ENCODE measurements at regions not wholly inside any gene's neighbourhood (a gene's known extent, or its start where the extent isn't known, plus 50 kb on each side); places are given as distances from the start of the nearest gene placed in this dataset.

DNA sequence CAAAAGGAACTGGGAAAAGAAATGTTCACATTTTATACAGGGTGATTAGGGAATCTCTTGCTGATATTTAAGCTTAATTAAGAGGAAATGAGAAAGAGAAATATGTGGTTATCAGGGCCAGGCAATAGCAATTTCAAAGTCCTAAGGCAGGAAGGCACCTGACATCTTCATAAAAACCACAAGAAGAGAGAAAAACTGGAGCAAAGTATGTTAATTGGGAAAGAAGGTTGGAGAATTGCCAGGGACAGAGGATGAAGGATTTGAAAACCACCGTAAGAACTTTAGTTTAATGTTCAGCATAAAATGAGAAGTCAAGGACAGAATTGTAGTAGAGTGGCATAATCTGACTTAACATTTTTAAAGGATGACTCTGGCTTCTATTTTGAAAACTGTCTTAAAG lies 691.8 kb upstream of the NRXN1 start:
- FAIRE-seq (no peak), DNase-seq (ENCODE audit: extremely low spot score, insufficient read length, low read depth) (no peak)

DNA sequence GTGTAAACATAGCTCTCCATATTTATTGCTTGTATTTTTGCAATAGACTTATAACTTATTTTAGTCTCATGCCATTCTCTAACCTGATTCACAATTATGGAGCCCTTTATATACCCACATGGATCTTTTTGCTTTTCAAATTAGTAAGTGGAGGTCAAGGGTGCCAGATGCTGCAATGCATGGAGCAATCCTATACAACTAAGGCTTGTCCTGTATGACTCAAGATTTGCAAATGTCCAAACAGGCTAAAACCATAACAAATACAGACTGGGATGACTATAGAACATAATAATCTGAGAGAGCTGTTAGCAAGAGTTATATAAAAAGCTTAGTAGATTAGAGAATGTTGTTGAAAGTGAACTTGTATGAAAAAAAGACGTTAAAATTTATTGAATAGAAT lies 690.4 kb upstream of the NRXN1 start:
- FAIRE-seq = no peak
- DNase-seq (ENCODE audit: extremely low spot score, insufficient read length, low read depth) = no peak

DNA sequence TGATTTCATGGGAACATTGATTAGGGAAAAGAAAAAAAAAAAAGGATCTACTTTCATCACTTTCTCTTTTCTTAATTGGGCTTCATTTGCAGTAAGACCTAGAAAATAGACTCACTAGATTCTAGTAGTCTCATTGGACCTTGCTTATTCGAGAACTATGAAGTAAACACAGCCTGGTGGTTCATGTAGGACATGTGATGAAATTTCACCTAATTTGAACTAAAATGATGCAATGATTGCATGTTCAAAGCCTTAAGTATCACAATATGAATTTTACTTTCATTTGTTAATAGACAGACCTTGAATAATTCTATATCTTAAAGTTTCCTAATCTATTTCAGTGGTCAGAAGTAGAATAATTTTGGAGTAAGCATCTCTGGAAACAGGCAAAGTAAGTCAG lies 688.9 kb upstream of the NRXN1 start:
- no peak for FAIRE-seq
- DNase-seq (ENCODE audit: extremely low spot score, insufficient read length, low read depth) = no peak

DNA sequence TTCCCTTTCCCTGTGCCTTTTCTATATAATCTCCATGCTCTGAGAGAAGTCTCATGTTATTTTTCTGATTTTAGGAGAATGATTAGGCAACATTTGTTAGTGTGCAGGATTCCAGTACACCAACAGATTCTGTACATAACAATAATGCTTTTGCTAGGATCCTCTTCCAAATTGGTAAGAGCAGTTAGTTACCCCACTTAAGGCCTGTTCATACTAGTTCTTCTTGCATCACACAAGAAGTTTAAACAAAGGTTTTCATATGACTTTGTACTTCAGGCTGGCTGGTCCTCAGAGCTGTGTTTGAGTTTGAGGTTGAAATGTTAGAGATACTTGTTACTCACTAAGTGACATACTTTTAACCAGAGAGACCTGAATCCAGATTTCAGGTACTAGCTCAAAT lies 686.9 kb upstream of the NRXN1 start:
- DNase-seq (ENCODE audit: extremely low spot score, insufficient read length, low read depth) = no peak
- no peak for FAIRE-seq

DNA sequence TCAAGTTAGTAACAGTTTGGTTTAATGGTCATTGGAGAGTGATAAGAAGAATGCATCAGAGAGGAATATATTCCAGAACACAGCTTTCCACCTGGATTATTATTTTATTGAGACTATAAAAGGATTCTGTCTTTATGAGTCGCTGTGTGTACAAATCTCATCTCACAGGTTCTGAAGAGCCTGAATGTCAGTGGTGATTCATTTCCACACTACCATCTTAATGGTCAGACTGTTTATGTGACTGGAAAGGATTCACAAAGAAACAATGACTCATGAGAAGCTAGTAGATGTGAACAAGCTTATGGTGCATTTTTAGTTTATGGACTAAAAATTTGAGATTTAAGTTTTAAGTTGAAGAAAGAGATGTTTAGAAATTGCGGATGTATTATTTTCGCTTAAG lies 685.4 kb upstream of the NRXN1 start:
- FAIRE-seq (no peak), DNase-seq (ENCODE audit: extremely low spot score, insufficient read length, low read depth) (no peak)

DNA sequence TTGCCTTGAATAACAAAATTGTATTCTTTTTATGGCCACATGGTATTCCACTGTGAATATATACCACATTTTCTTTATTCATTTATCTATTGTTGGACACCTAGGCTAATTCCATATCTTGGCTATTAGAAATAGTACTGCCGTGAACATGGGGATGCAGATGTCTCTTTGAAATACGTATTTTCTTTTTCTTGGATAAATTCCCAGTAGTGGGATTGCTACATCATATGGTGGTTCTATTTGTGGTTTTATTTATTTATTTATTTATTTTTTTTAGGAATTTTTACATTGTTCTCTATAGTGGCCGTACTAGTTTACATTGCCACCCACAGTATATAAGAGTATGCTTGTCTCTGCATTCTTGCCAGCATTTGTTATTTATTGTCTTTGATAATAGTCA lies 679.8 kb upstream of the NRXN1 start:
- FAIRE-seq = no peak

DNA sequence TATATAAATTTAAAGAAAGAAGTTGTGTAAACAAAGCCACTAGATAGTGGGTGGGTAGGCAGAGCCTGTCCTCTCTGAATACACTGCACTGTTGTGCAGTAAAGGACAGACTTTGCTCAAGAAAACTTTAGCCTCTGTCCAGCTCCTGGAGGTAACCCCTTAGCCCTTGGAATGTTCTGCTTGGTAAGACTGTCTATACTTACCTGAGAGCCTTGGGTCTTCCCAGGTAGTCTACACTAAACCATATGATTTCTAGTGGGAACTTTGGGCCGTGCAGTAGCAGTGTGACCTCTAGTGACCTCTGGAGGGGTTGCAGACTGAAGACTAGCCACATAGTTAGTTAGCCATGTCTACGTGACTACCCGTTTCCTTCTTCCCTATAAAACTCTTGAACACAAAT lies 678.3 kb upstream of the NRXN1 start:
- FAIRE-seq = no peak
- no peak for DNase-seq (ENCODE audit: extremely low spot score, insufficient read length, low read depth)

More for the DNA sequence above, 679.8 kb upstream of the NRXN1 start:
- DNase-seq (ENCODE audit: extremely low spot score, insufficient read length, low read depth) = no peak

DNA sequence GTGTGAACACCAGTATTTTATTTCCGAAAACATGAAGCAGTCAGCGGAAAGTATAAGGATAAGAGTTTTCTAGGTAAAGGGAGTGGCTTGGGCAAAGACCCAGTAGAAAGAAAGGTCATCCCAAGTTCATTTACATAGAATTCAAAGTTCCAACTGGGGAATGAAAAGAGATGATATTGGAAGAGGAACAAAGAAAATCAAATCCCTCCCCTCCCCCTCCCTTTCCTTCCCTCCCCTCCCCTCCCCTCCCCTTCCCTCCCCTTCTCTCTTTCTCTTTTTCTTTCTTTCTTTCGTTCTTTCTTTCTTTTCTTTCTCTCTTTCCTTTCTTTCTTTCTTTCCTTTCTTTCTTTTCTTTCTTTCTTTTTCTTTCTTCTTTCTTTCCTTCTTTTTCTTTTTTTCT lies 675.7 kb upstream of the NRXN1 start:
- DNase-seq (ENCODE audit: extremely low spot score, insufficient read length, low read depth) (no peak), FAIRE-seq (no peak)

DNA sequence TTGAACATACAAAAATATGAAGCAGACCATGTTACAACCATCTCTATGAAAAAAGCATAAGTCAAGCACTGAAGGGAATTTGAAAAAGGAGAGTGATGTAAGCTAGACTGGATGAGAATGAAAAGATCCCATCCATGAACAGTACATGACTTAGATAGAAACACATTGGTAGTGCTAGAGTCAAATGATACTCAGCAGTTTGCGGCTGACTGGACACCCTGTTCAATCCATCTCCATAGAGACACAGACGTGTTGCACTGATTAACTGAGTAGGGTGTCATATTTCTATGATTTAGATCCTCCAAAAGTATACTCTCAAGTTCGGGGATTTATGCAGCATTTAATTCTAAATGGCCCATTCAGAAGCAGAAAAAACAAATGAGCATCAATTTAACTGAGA lies 674.3 kb upstream of the NRXN1 start:
- no peak for FAIRE-seq
- no peak for DNase-seq (ENCODE audit: extremely low spot score, insufficient read length, low read depth)

DNA sequence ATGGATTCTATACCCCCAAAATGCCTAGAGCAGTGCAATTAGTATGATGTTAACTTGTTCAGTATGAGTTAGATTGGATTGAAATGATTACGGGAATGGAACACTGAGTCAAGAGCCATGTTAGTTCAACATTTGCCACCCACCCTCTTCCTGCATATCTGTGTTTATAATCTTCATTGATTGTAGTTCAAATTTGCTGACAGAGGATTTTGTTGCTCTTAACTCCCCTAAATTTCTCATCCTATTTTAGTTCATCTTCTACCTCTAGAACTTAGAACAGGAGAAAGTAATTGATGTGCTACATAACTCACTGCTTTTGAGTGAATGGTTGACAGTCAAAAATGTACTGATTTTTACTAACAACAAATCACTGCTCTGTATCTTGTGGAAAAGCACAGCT lies 673.5 kb upstream of the NRXN1 start:
- FAIRE-seq = no peak
- no peak for DNase-seq (ENCODE audit: extremely low spot score, insufficient read length, low read depth)

DNA sequence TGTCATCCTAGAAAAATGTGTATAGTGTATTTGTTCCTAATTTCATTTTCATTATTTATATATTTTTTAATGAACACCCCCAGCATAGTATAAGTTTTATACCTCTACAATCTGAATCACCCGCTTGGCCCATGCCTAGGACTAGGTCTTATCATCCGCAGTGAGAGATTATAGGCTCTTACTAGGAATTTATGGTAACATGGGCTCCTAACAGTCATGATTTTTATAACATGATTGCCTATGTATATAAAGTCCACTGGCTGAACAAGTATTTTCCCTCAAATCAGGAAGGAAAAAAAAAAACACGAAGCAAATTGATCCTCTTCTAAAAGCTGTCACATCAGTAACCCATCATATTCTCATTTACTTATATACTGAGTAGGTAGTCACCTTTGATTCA lies 666.1 kb upstream of the NRXN1 start:
- no peak for DNase-seq (ENCODE audit: extremely low spot score, insufficient read length, low read depth)
- no peak for FAIRE-seq

DNA sequence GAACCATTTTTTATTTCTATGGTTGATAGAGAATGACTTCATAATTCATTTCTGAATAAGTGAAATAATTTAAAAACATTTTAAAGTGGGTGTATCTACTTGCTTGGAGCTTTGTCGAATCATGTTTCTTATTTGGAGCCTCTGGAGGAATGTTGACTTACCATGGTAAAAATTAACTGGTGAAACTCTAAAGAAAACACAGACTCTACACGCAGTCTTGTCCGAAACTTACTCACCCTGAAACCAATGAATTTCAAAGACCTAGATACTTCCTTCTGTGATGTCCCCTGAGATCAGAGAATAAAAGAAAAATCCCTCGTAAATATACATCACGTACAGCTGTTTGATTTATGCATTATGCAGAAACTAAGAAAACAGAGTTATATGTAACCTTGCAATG lies 665.2 kb upstream of the NRXN1 start:
- DNase-seq (ENCODE audit: extremely low spot score, insufficient read length, low read depth) = no peak
- no peak for FAIRE-seq

DNA sequence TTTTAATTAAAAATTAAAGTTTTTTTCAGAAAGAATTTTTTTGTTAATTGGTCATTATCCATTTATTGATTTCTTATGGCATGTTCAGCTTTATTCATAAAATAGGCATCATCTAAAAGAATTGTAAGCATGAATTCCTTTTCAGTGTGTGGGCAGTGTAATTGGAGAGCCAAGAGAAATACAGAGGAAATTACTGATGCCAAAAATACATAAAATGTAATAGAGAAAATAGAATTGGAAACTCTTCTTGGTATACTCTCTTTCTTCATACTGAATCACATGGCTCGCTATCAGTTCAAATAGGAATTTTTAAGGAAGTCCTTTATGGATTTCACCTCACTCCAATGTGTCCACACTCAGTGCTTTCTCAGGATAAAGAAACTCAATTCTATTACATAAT lies 663.6 kb upstream of the NRXN1 start:
- FAIRE-seq (no peak), DNase-seq (ENCODE audit: extremely low spot score, insufficient read length, low read depth) (no peak)

DNA sequence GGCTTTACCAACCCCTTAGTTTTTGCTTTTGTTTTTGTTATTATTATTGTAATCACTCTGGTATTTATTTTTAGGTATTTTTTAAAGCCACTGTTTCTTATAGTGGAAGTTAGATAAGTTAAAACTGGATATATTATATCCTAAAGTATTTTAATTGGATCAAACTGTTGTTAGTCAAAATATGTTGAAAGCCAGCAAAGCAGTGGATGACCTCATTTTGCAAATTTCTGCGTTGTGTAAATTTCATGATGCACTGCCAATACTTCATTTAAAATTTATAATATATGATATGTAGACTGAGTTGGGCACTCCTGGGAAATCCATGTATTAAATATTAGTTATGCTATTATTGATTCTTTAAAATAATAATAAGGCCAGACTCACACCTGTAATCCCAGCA lies 661.7 kb upstream of the NRXN1 start:
- FAIRE-seq (no peak), DNase-seq (ENCODE audit: extremely low spot score, insufficient read length, low read depth) (no peak)

DNA sequence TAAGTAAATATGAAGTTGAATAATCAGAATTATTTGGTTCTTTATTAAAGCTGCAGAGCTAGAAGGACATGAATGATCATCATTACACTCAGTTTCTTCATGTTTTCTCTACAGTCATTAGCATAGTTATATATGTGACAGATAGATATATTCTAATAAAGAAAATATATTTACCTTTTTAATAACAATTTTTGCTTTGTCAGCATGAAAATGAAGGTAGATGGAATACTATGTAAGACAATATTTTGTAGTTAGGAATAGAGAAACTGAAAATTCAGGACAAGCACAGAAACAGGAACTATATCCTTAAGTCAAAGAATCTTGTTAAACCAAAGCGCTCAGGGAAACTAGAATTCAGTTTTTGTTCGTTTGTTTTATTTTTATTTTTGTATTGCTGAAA lies 649.9 kb upstream of the NRXN1 start:
- no peak for FAIRE-seq

DNA sequence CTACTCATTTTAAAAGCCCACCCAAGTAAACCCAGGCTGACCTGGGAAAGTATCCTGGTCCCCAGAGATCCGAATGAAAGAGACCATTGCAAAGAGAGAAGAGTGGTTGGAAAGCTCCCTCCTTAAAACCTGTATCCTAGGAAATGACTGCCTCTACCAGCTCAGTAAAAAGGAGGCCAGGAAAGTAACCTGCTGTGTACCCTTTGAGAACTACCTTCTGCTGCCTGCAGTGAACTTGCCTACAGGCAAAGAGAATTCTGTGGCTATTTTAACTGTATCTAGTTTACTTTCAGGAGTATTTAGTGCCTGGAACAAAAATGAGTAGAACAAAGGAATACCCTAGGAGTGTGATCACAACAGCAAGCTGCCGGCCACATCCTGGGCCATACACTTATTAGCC lies 641.7 kb upstream of the NRXN1 start:
- no peak for FAIRE-seq

More for the DNA sequence above, 649.9 kb upstream of the NRXN1 start:
- no peak for DNase-seq (ENCODE audit: extremely low spot score, insufficient read length, low read depth)

DNA sequence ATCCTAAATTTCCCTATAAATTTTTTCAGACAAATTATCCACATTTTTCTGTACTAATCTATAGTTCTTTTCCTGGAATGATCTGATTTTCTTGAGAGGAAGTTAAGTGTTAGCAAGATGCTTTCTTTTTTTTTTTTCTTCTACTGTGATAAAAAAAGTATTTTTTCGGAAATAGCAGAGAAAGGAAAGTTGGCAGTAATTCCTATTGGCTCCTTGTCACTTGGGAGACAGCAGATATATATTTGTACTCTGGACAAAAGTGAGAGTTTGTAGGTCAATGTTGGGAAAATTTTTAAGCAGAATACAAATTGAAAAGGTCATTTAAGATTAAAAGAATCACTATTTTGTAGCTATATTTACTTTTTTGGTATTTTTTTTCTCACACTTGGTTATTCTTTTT lies 635.7 kb upstream of the NRXN1 start:
- FAIRE-seq (no peak), DNase-seq (ENCODE audit: extremely low spot score, insufficient read length, low read depth) (no peak)

More for the DNA sequence above, 641.7 kb upstream of the NRXN1 start:
- DNase-seq (ENCODE audit: extremely low spot score, insufficient read length, low read depth) = no peak

DNA sequence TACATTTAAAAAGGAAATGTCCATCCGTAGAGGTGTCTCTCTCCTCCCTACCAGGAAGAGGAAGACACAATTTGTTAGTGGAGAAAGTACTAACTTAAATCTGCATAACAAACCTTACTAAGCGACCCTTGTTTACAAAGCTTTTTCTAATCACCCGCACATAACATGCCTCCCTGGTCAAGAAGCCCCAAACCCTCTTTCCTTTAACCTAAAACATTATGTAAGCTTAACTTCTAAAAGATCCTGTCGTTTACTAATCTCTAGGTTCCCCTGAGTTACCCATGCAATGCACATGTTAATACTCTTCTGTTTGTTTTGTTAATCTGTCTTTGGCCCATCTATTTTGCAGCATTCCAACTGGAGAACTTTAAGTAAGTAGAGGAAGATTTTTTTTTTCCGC lies 630.3 kb upstream of the NRXN1 start:
- DNase-seq (ENCODE audit: extremely low spot score, insufficient read length, low read depth) = no peak
- FAIRE-seq = no peak

DNA sequence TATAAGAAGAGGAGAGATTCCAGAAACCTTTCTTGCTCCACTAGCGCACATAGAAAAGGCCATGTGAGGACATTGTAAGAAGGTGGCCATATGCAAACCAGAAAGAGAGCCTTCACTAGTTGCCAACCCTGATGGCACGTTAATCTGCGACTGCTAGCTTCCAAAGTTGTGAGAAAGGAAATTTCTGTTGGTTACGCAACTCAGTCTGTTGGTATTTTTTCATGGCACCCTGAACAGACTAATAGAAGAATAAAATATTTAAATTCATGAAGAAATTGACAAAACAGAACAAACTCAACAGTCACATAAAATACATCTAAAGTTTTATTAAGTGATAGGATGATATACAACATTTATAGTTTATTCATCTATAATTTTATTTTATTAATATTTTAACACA lies 625.9 kb upstream of the NRXN1 start:
- FAIRE-seq (no peak), DNase-seq (ENCODE audit: extremely low spot score, insufficient read length, low read depth) (no peak)

DNA sequence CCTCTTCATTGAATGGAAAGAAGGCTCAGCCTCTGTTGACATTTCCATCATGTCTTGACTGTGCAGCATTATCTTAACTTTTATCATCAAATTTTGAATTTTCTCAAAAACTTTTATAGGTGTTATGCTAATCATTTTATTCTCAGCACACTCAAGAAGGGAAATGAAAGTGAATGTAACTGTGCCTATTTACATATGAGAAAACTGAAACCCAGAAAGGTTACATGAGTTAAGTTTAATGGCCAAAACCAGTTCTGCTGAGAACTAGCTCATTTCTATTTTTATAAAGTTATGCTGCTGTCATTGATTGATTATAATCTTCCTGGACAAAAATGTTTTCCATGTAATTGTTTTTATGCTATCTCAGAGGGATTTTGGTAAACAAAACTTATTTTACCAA lies 618.8 kb upstream of the NRXN1 start:
- FAIRE-seq = no peak
- no peak for DNase-seq (ENCODE audit: extremely low spot score, insufficient read length, low read depth)

DNA sequence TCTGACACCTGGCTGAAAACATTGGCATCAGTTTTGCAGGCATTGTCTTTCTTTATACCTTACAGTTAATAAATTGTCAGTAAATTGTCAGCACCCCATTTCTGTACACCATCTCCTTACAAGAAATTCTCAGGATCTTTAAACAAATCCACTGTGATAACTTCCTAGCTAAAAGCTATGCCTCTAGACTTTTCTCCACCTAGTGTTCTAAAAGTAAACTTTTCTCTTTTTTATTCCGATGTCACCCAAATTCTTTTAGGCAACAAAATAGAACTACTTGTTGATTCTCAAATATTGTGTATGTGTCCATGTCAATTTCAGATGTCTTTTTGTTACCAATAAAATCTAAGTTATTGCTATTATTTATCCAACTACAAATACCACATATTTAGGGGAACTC lies 617.4 kb upstream of the NRXN1 start:
- no peak for DNase-seq (ENCODE audit: extremely low spot score, insufficient read length, low read depth)
- FAIRE-seq = no peak

DNA sequence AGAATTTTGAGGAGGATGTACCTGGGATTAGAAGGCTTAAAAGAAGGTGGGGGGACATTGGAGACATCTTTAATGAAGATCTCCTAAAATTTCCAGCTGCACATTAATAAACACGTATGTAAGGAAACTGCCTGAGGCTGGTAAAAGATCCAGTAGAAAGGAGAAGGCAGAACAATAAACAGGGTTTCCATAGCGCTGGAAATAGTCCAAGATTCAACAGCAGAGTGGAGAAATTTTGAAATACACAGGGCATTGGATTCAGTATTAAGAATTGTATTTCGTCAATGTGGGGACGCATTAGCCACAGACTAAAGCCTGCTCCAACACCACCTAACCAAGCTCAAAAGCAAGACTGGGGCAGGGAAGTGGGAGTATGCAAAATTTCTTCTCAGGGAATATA lies 606.9 kb upstream of the NRXN1 start:
- FAIRE-seq (no peak), DNase-seq (ENCODE audit: extremely low spot score, insufficient read length, low read depth) (no peak)

DNA sequence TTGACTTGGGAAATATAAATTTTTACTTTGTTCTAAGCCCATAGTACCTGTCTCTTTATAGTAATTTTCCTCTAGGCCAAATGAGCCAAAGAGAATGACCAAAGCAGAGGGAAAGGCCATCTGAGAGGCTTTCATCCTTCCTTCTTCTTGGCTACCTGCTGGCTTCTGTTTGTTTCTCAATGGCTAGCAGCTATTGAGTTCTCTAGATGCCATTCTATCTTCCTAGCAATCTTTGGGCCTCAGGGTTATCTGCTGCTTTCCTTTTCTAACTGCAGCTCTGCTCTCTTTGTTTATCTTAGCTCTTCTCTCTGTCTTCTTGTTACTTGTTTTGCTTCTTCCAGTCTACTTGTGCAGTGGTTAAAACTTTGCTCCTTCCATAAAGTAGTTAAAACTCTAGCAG lies 601.1 kb upstream of the NRXN1 start:
- no peak for FAIRE-seq
- DNase-seq (ENCODE audit: extremely low spot score, insufficient read length, low read depth) = no peak

Data from GM18507 (cell line).